ENCODE measurements at regions not wholly inside any gene's neighbourhood (a gene's known extent, or its start where the extent isn't known, plus 50 kb on each side); places are given as distances from the start of the nearest gene placed in this dataset.

GRCh38 chr6:108750801-108751200 lies 97.4 kb upstream of the ARMC2 start:
- DNase-seq, result no peak
- intact Hi-C loops (cut with DNase I, micrococcal nuclease), result no loop called here
- peak; percentile 48 for ATAC-seq

- DNase-seq, result no peak
- intact Hi-C loops (cut with DNase I, micrococcal nuclease), result no loop called here
- no peak for ATAC-seq
Observed at GRCh38 chr6:108751282-108751681, 96.9 kb upstream of the ARMC2 start.

- DNase-seq (no peak), ATAC-seq (no peak)
- intact Hi-C loops (cut with DNase I, micrococcal nuclease), result no loop called here
Observed at GRCh38 chr6:108751851-108752732, 96.1 kb upstream of the ARMC2 start.

- intact Hi-C loops (cut with DNase I, micrococcal nuclease), result no loop called here
- ATAC-seq (peak; percentile 64), DNase-seq (no peak)
Observed at GRCh38 chr6:108752733-108753590, 95.3 kb upstream of the ARMC2 start.

- ATAC-seq (no peak), DNase-seq (no peak)
- intact Hi-C loops (cut with DNase I, micrococcal nuclease), result no loop called here
Observed at GRCh38 chr6:108755257-108756240, 92.7 kb upstream of the ARMC2 start.

- DNase-seq (no peak), ATAC-seq (no peak)
- intact Hi-C loops (cut with DNase I, micrococcal nuclease), result no loop called here
Observed at GRCh38 chr6:108757357-108757756, 90.9 kb upstream of the ARMC2 start.

- ATAC-seq (no peak), DNase-seq (no peak)
- intact Hi-C loops (cut with DNase I, micrococcal nuclease), result no loop called here
Observed at GRCh38 chr6:108758884-108759283, 89.3 kb upstream of the ARMC2 start.

GRCh38 chr6:108760126-108761050 lies 87.8 kb upstream of the ARMC2 start:
- intact Hi-C loops (cut with DNase I, micrococcal nuclease), result no loop called here
- ATAC-seq, result no peak
- no peak for DNase-seq

- no peak for DNase-seq
- intact Hi-C loops (cut with DNase I, micrococcal nuclease), result no loop called here
Observed at GRCh38 chr6:108762394-108762793, 85.8 kb upstream of the ARMC2 start.

GRCh38 chr6:108763931-108764579 lies 84.2 kb upstream of the ARMC2 start:
- DNase-seq (no peak), ATAC-seq (peak; percentile 62)
- intact Hi-C loops (cut with DNase I, micrococcal nuclease), result no loop called here

More at GRCh38 chr6:108762394-108762793, 85.8 kb upstream of the ARMC2 start:
- ATAC-seq, result no peak

- ATAC-seq, result peak; percentile 61
- DNase-seq, result no peak
- intact Hi-C loops (cut with DNase I, micrococcal nuclease), result no loop called here
Observed at GRCh38 chr6:108764580-108764950, 83.7 kb upstream of the ARMC2 start.

GRCh38 chr6:108765495-108765894 lies 82.7 kb upstream of the ARMC2 start:
- peak; percentile 50 for ATAC-seq
- DNase-seq, result no peak
- intact Hi-C loops (cut with DNase I, micrococcal nuclease), result no loop called here

GRCh38 chr6:108766419-108766818 lies 81.8 kb upstream of the ARMC2 start:
- intact Hi-C loops (cut with DNase I, micrococcal nuclease), result no loop called here
- DNase-seq (no peak), ATAC-seq (no peak)

- DNase-seq (no peak), ATAC-seq (no peak)
- intact Hi-C loops (cut with DNase I, micrococcal nuclease), result no loop called here
Observed at GRCh38 chr6:108766886-108767285, 81.3 kb upstream of the ARMC2 start.

GRCh38 chr6:108767418-108768165 lies 80.6 kb upstream of the ARMC2 start:
- peak; percentile 75 for ATAC-seq
- intact Hi-C loops (cut with DNase I, micrococcal nuclease), result no loop called here
- DNase-seq, result no peak

- DNase-seq (no peak), ATAC-seq (no peak)
- intact Hi-C loops (cut with DNase I, micrococcal nuclease), result no loop called here
Observed at GRCh38 chr6:108768166-108768555, 80.1 kb upstream of the ARMC2 start.

Data from left colon (tissue), 2 donors.